GM12801 (cell line): ENCODE measurements at regions not wholly inside any gene's neighbourhood (a gene's known extent, or its start where the extent isn't known, plus 50 kb on each side); places are given as distances from the start of the nearest gene placed in this dataset.

Source experiments
- CTCF ChIP-seq: IDR thresholded peaks from one replicate; pipeline ENCODE4 v1.5.1; 2011; ENCODE audit warnings: control low read depth; ENCODE audit not compliant: insufficient read length; ENCODE audit errors: extremely low read depth

GRCh38 chr2:162890690-162891311, 52.2 kb upstream of the KCNH7 start:
- peak; percentile 46 for TF ChIP-seq CTCF

GRCh38 chr2:162888652-162889051, 50.1 kb upstream of the KCNH7 start:
- no peak for TF ChIP-seq CTCF
